AG08396 (cell line): ENCODE measurements at regions not wholly inside any gene's neighbourhood (a gene's known extent, or its start where the extent isn't known, plus 50 kb on each side); places are given as distances from the start of the nearest gene placed in this dataset.
"Not testable (repeated sequence)": the region's sequence is repeated elsewhere in the genome, so short reads cannot be mapped to it uniquely, and the experiment has no call there.

Experiments
- DNase-seq: peaks from one replicate; pipeline ENCODE4 v3.0.0; 2012; ENCODE audit warnings: low spot score, mixed read lengths

DNA sequence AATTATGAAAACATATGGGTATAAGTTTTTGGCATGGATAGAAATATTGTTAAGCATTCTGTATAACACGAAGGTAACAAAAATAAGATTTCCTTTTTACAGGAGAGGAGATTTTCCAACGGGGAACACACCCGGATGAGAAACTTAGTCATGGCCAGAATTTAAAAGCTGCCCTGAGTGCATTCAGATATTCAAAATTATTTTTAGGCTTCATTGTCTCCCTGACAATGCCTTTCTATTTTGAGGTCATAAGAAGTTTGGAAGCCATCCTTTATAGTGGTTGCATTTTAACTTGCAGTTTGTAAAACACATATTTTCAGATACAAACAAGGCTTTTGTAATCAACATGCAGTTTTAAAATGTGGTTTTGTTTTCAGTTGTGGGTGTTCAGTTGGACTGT is 357.5 kb upstream of the FAM47C start:
- DNase-seq: no peak

DNA sequence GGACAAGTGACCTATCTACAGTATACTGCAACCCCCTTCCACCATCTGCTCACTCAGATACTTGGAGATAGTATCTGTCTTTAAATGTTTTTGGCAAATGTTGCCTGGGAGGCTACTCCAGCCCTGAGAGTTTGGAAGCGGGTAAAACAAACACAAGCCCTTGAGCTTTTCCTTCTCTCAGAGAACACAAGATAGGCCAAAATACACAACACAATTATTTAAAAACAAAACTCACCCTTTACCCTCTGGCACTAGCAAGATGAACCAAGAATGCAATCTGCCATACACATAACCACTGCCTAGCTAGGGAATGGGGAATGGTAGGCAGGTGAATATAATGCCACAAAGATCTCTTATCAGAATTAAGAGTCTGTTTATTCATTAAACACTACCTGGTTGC is 324.7 kb upstream of the FAM47C start:
- no peak for DNase-seq

- no peak for DNase-seq
Observed at GRCh38 chrX:36684053-36684452, 324.1 kb upstream of the FAM47C start.

DNA sequence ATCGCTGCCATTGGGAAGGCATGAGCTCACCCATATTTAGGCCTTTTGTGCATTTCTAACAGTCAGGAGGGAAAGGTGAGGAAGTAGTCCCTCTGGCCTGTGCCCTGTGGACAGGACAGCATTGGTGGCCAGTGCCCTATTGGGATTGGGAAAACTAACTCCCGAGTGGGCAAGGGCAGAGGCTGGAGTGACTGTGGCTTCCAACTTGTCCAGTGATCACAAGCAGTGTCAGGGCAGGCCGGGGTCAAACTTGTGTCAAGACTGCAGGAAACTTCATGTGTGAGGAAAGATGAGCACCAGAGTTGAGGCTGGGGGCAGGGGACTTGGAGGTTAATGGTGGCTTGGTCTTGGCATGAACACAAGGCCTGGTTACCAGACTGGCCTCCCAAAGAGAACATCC is 286.2 kb upstream of the FAM47C start:
- no peak for DNase-seq

GRCh38 chrX:36753602-36754001 is 254.6 kb upstream of the FAM47C start:
- DNase-seq: no peak

GRCh38 chrX:36787752-36788151 is 220.4 kb upstream of the FAM47C start:
- DNase-seq: no peak

DNA sequence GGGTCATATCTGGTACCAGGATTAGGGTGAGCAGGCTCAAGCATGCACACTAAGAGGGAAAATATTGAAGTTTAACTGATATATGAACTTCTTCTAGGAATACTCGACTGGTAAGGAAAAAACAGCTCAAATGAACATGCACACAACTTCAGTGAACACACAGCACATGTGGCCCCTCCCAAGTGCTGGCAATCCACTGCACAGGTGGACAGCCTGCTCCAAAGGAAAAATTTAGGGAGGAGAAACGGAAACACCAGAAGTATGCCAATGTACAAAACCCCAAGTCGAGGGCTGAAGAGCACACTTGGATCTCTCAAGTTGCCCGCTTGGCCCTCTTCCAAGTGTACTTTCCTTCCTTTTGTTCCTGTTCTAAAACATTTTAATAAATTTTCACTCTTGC is 205.0 kb upstream of the FAM47C start:
- DNase-seq: no peak

- no peak for DNase-seq
Observed at GRCh38 chrX:36804066-36804465, 204.1 kb upstream of the FAM47C start.

DNA sequence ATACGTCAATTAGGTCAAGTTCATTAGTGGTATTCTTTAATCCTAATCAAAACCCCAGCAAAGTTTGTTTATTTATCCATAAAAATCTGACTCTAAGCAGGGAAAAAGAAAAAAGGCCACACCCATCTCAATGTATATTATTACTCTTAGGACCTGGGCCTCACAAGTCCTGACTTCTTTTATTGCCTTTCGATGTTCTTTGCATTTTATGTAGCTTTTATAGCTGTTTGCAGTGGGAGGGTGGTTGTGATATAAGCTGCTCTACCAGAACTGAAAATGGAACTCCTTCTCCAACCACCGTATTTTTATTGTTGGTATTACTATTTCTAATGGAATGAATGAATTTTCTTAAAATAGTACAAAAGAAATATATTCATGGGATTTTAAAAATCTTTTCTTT is 163.3 kb upstream of the FAM47C start:
- no peak for DNase-seq

- DNase-seq: no peak
Observed at GRCh38 chrX:36847496-36847895, 160.7 kb upstream of the FAM47C start.

- no peak for DNase-seq
Observed at GRCh38 chrX:36849407-36849806, 158.8 kb upstream of the FAM47C start.

DNA sequence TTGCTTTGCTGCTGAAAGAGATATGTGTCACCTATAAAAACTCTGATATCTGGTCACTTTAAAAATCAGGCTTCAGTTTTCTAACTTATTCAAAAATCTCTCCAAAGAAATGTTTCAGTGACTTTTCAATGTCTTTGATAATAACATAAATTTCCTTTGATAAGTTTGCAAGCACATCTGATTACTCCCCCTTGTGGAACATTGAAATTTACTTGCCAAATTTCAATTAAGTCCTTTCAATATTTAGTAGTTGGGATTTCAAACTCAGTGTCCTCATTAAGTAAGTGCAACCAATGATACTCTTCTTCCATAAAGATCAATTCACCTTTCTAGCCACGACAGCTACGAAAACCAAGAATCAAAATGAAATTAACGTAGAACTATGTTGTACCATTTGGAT is 151.3 kb upstream of the FAM47C start:
- no peak for DNase-seq

DNA sequence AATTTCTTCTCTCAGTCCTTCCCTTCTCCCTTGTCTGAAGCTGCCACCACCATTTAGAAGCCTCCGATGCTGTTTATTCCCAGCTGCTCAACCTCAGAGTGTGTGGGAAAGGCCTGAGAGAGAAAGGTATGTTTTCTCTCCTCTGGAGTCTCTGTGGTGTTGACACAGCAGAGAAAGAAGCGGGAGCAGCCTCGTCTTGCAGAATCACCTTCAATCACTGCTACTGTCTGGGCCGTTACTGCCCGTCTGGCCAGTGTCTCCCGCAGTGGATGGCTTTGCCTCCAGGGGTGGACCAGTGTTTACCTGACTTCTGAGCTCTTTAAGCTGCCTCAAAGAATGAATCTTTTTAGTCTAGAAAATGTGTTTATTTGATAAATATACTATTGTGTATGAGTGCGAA is 148.9 kb upstream of the FAM47C start:
- no peak for DNase-seq

- no peak for DNase-seq
Observed at GRCh38 chrX:36861601-36862000, 146.6 kb upstream of the FAM47C start.

GRCh38 chrX:36867143-36867542 is 141.0 kb upstream of the FAM47C start:
- DNase-seq: peak; percentile 13

GRCh38 chrX:36868592-36868991 is 139.6 kb upstream of the FAM47C start:
- no peak for DNase-seq

- no peak for DNase-seq
Observed at GRCh38 chrX:36869457-36869856, 138.7 kb upstream of the FAM47C start.

DNA sequence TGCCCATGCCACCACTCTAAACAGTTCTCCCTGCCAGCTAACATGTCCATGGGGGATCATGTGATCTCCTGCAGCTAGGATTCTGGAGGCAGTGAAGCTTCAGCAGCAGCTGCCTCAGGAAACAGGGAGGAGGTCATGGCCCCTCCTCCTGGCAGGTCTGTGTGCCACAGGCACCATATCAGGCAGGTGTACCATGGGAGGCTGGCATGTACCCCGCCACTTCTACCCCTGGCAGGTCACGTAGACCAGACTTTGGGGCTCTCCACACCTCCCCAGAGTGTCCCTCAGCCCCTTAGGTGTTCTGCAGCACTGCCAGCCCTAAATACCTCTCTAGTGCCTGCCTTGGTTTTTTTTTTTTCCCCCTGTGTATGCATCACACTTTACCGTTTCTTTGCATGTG is 110.5 kb upstream of the FAM47C start:
- no peak for DNase-seq

DNA sequence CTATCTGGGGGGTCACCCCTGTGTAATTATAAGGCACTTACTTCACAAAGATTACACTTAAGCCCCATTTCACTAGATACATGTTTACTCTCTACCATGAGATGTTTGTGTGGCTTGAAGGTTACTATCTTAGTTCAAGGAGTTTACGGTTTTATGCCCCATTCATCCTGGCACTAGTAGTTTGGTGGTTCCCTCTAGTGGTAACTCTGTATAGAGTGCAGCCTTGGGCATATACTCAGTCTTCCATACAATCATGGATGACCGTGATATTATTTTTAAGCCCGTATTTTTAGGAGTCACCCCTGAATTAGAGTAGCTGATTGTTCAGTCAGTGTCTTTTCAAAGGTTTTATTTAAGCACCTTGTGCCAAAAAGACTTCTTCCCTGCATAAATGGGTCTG is 109.9 kb upstream of the FAM47C start:
- DNase-seq: no peak

DNA sequence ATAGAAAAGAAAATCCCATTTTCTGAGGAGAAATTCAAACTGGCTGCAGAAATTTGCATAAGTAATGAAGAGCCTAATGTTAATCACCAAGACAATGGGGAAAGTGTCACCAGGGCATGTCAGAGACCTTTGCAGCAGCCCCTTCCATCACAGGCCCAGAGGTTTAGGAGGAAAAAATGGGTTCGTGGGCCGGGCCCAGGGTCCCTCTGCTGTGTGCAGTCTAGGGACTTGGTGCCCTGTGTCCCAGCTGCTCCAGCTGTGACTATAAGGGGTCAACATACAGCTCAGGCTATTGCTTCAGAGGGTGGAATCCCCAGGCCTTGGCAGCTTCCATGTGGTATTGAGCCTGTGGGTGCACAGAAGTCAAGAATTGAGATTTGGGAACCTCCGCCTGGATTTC is 103.6 kb upstream of the FAM47C start:
- DNase-seq: not testable (repeated sequence)

DNA sequence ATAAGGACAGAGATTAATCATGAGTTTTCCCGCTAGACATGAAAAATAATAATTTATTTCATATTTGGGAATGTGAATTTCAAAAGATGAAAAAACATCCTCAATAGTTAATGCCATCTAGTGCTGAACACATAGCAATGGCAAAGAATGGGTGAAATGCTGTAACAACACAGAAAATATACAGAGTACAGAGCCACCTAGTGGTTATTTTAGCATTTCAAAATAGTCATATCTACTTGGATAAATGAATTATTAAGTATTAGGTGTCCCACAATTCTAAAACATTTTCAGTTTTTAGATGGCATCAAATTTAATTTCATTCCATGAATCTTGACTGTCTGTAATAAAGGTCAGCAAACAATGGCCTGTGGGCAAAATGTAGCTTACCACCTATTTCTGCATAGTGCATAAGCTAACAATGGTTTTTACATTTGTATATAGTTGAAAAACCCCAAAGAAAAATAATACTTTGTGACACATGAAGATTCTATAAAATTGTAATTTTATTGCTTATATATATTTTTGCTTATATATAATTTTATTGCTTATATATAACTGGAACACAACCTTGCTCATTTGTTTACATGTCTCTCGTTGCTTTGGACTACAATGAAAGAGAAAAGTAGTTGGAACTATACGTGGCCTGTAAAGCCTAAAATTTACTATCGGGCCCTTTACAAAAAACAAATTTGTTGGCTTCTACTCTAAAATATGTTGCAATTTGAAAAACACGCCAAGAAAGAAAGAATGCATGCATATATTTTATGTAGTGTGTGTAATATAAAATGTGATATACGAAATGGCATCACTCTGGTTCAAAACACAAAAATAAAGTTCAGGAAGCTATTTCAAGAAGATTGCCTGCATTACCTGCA is 99.1 kb upstream of the FAM47C start:
- DNase-seq: peak; percentile 18

DNA sequence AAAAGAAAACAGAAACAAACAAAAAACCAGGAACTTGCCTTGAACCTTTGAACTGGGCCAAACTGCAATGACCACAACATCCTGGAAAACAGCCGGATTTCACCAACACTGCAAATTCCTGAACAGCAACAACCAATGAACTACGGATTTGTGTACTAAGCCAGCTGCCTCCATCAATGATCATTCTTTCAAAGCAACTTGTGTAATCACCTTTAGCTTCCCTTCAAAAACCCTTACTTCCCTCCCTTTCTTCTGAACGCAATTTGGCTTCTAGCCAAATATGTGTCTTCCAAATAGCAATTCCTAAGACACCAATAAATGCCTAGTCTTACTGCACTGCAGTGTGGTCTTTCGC is 98.5 kb upstream of the FAM47C start:
- DNase-seq: no peak

GRCh38 chrX:36913551-36913950 is 94.6 kb upstream of the FAM47C start:
- no peak for DNase-seq

DNA sequence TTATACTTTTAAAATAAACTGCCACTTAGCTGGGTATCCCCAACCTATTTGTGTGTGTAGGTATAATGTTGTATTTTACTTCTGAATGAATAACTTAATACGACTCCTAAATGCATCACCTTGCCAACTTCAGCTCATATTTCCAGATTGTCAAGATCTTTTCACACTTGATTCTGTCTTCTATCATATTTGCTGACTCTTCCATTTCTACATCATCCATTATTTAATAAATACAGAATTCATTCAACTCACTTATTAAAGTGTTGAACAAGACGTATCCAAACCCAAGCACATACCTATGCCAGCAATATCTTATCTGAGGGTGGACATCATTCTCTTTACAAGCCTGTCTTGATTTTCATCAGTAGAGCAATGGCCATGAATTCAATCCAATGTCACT is 91.2 kb upstream of the FAM47C start:
- no peak for DNase-seq
